ENCODE measurements at regions not wholly inside any gene's neighbourhood (a gene's known extent, or its start where the extent isn't known, plus 50 kb on each side); places are given as distances from the start of the nearest gene placed in this dataset.
"Not testable (repeated sequence)": the region's sequence is repeated elsewhere in the genome, so short reads cannot be mapped to it uniquely, and the experiment has no call there.

GRCh38 chr12:59403259-59403932, 192.4 kb upstream of the SLC16A7 start:
- peak; percentile 54 for DNase-seq
- intact Hi-C loops (cut with micrococcal nuclease): loop anchor here (1.0 kb wide), 2 partner anchors 405 to 432 kb away; no protein-coding TSS in a partner anchor
- CTCF ChIA-PET: interaction anchor here (0.8 to 1.9 kb wide), 7 partner anchors 25 to 449 kb away, joined by 3 to 11 read pairs (median 4); no protein-coding TSS in a partner anchor
- H3K36me3 Mint-ChIP-seq (ENCODE audit: low read depth): no peaks in the 10 kb centered on the region
- no peak overlapping the region for H3K4me3 Mint-ChIP-seq
- no peak overlapping the region for H3K27ac Mint-ChIP-seq
- no peaks in the 10 kb centered on the region for H3K27me3 Mint-ChIP-seq (ENCODE audit: low read depth)
- H3K4me1 Mint-ChIP-seq (ENCODE audit: low read depth): peaks cover 9% of the 10 kb centered on the region
- H3K9me3 Mint-ChIP-seq: peaks cover 2% of the 10 kb centered on the region

- H3K4me1 Mint-ChIP-seq (ENCODE audit: low read depth): peaks cover 9% of the 10 kb centered on the region
- CTCF ChIA-PET: interaction anchor here (0.6 kb wide), 1 partner anchor 156 kb away, joined by 4 read pairs; no protein-coding TSS in a partner anchor
- H3K36me3 Mint-ChIP-seq (ENCODE audit: low read depth): no peaks in the 10 kb centered on the region
- intact Hi-C loops (cut with micrococcal nuclease): no loop called here
- no peak overlapping the region for H3K27ac Mint-ChIP-seq
- no peaks in the 10 kb centered on the region for H3K27me3 Mint-ChIP-seq (ENCODE audit: low read depth)
- H3K4me3 Mint-ChIP-seq: no peak overlapping the region
- H3K9me3 Mint-ChIP-seq: peaks cover 2% of the 10 kb centered on the region
- no peak for DNase-seq
Measured at GRCh38 chr12:59401862-59402261, 194.0 kb upstream of the SLC16A7 start.

- no peak overlapping the region for H3K27ac Mint-ChIP-seq
Measured at GRCh38 chr12:59398164-59398563, 197.7 kb upstream of the SLC16A7 start.

GRCh38 chr12:59396919-59397318, 198.9 kb upstream of the SLC16A7 start:
- H3K4me1 Mint-ChIP-seq (ENCODE audit: low read depth): no peaks in the 10 kb centered on the region

More at GRCh38 chr12:59398164-59398563, 197.7 kb upstream of the SLC16A7 start:
- H3K27me3 Mint-ChIP-seq (ENCODE audit: low read depth): peaks cover 3% of the 10 kb centered on the region
- peaks cover 2% of the 10 kb centered on the region for H3K9me3 Mint-ChIP-seq
- H3K4me3 Mint-ChIP-seq: no peak overlapping the region
- intact Hi-C loops (cut with micrococcal nuclease): no loop called here
- DNase-seq: no peak
- no peaks in the 10 kb centered on the region for H3K4me1 Mint-ChIP-seq (ENCODE audit: low read depth)
- CTCF ChIA-PET: no interaction called here
- H3K36me3 Mint-ChIP-seq (ENCODE audit: low read depth): no peaks in the 10 kb centered on the region

GRCh38 chr12:59396519-59396918, 199.3 kb upstream of the SLC16A7 start:
- Mint-ChIP-seq H3K27ac (no peak overlapping the region), H3K27me3 (ENCODE audit: low read depth) (peaks cover 3% of the 10 kb centered on the region), H3K4me1 (ENCODE audit: low read depth) (no peaks in the 10 kb centered on the region), H3K9me3 (peaks cover 2% of the 10 kb centered on the region), H3K4me3 (no peak overlapping the region), H3K36me3 (ENCODE audit: low read depth) (no peaks in the 10 kb centered on the region)
- intact Hi-C loops (cut with micrococcal nuclease): no loop called here
- CTCF ChIA-PET: no interaction called here
- DNase-seq: no peak

More at GRCh38 chr12:59396919-59397318, 198.9 kb upstream of the SLC16A7 start:
- Mint-ChIP-seq H3K4me3 (no peak overlapping the region), H3K9me3 (peaks cover 2% of the 10 kb centered on the region), H3K36me3 (ENCODE audit: low read depth) (no peaks in the 10 kb centered on the region), H3K27me3 (ENCODE audit: low read depth) (peaks cover 3% of the 10 kb centered on the region), H3K27ac (no peak overlapping the region)
- intact Hi-C loops (cut with micrococcal nuclease): no loop called here
- CTCF ChIA-PET: interaction anchor here (0.8 to 0.9 kb wide), 2 partner anchors 9 to 98 kb away, joined by 3 read pairs; no protein-coding TSS in a partner anchor
- no peak for DNase-seq

- CTCF ChIA-PET; H3K27me3 Mint-ChIP-seq (ENCODE audit: low read depth); intact Hi-C loops (cut with micrococcal nuclease); DNase-seq; H3K27ac Mint-ChIP-seq; H3K36me3 Mint-ChIP-seq (ENCODE audit: low read depth); H3K9me3 Mint-ChIP-seq; H3K4me3 Mint-ChIP-seq; H3K4me1 Mint-ChIP-seq (ENCODE audit: low read depth): not testable (repeated sequence)
Measured at GRCh38 chr12:59395310-59395709, 200.5 kb upstream of the SLC16A7 start.

GRCh38 chr12:59393506-59393905, 202.3 kb upstream of the SLC16A7 start:
- CTCF ChIA-PET: no interaction called here

GRCh38 chr12:59389968-59390576, 205.8 kb upstream of the SLC16A7 start:
- H3K27ac Mint-ChIP-seq: no peak overlapping the region
- DNase-seq: no peak
- H3K4me1 Mint-ChIP-seq (ENCODE audit: low read depth): no peaks in the 10 kb centered on the region
- CTCF ChIA-PET: no interaction called here
- H3K4me3 Mint-ChIP-seq: no peak overlapping the region
- peaks cover 8% of the 10 kb centered on the region for H3K27me3 Mint-ChIP-seq (ENCODE audit: low read depth)
- H3K36me3 Mint-ChIP-seq (ENCODE audit: low read depth): no peaks in the 10 kb centered on the region
- no peaks in the 10 kb centered on the region for H3K9me3 Mint-ChIP-seq
- intact Hi-C loops (cut with micrococcal nuclease): no loop called here

More at GRCh38 chr12:59393506-59393905, 202.3 kb upstream of the SLC16A7 start:
- H3K27me3 Mint-ChIP-seq (ENCODE audit: low read depth): peaks cover 8% of the 10 kb centered on the region
- no peaks in the 10 kb centered on the region for H3K9me3 Mint-ChIP-seq
- no peak overlapping the region for H3K27ac Mint-ChIP-seq
- no peaks in the 10 kb centered on the region for H3K4me1 Mint-ChIP-seq (ENCODE audit: low read depth)
- DNase-seq: no peak
- H3K36me3 Mint-ChIP-seq (ENCODE audit: low read depth): no peaks in the 10 kb centered on the region
- H3K4me3 Mint-ChIP-seq: no peak overlapping the region
- intact Hi-C loops (cut with micrococcal nuclease): no loop called here

GRCh38 chr12:59388694-59389093, 207.1 kb upstream of the SLC16A7 start:
- DNase-seq: no peak
- intact Hi-C loops (cut with micrococcal nuclease): no loop called here
- CTCF ChIA-PET: no interaction called here
- H3K9me3 Mint-ChIP-seq: no peaks in the 10 kb centered on the region
- H3K4me3 Mint-ChIP-seq: no peak overlapping the region
- no peaks in the 10 kb centered on the region for H3K4me1 Mint-ChIP-seq (ENCODE audit: low read depth)
- H3K36me3 Mint-ChIP-seq (ENCODE audit: low read depth): no peaks in the 10 kb centered on the region
- no peak overlapping the region for H3K27ac Mint-ChIP-seq
- peaks cover 7% of the 10 kb centered on the region for H3K27me3 Mint-ChIP-seq (ENCODE audit: low read depth)

GRCh38 chr12:59388176-59388575, 207.7 kb upstream of the SLC16A7 start:
- H3K27ac Mint-ChIP-seq: no peak overlapping the region
- CTCF ChIA-PET: no interaction called here
- peaks cover 5% of the 10 kb centered on the region for H3K27me3 Mint-ChIP-seq (ENCODE audit: low read depth)
- no peaks in the 10 kb centered on the region for H3K36me3 Mint-ChIP-seq (ENCODE audit: low read depth)
- no peak overlapping the region for H3K4me3 Mint-ChIP-seq
- no peaks in the 10 kb centered on the region for H3K4me1 Mint-ChIP-seq (ENCODE audit: low read depth)
- intact Hi-C loops (cut with micrococcal nuclease): no loop called here
- no peak for DNase-seq
- H3K9me3 Mint-ChIP-seq: no peaks in the 10 kb centered on the region

GRCh38 chr12:59386236-59386635, 209.6 kb upstream of the SLC16A7 start:
- CTCF ChIA-PET: no interaction called here
- intact Hi-C loops (cut with micrococcal nuclease): no loop called here

GRCh38 chr12:59383079-59383822, 212.6 kb upstream of the SLC16A7 start:
- Mint-ChIP-seq H3K4me3 (no peak overlapping the region), H3K4me1 (ENCODE audit: low read depth) (peaks cover 2% of the 10 kb centered on the region)
- CTCF ChIA-PET: no interaction called here

More at GRCh38 chr12:59386236-59386635, 209.6 kb upstream of the SLC16A7 start:
- Mint-ChIP-seq H3K27ac (no peak overlapping the region), H3K27me3 (ENCODE audit: low read depth) (peaks cover 5% of the 10 kb centered on the region), H3K4me3 (no peak overlapping the region), H3K9me3 (no peaks in the 10 kb centered on the region), H3K36me3 (ENCODE audit: low read depth) (no peaks in the 10 kb centered on the region), H3K4me1 (ENCODE audit: low read depth) (peaks cover 2% of the 10 kb centered on the region)
- DNase-seq: no peak

More at GRCh38 chr12:59383079-59383822, 212.6 kb upstream of the SLC16A7 start:
- Mint-ChIP-seq H3K27ac (no peak overlapping the region), H3K27me3 (ENCODE audit: low read depth) (no peaks in the 10 kb centered on the region), H3K36me3 (ENCODE audit: low read depth) (no peaks in the 10 kb centered on the region), H3K9me3 (no peaks in the 10 kb centered on the region)
- intact Hi-C loops (cut with micrococcal nuclease): no loop called here
- DNase-seq: no peak

All from activated naive CD4-positive, alpha-beta T cell treated with anti-CD3 and anti-CD28 coated beads for 36 hours (primary cell).